GM18505 (cell line): ENCODE measurements at regions not wholly inside any gene's neighbourhood (a gene's known extent, or its start where the extent isn't known, plus 50 kb on each side); places are given as distances from the start of the nearest gene placed in this dataset.

Experiments used
- ATAC-seq: cut with Tn5 transposase; IDR thresholded peaks from one replicate; pipeline ENCODE4 v1.9.1; 2021; ENCODE audit not compliant: unreplicated experiment
- POLR2A ChIP-seq: IDR thresholded peaks from 4 replicates; pipeline ENCODE4 v1.6.1; 2011; ENCODE audit warnings: borderline replicate concordance; ENCODE audit not compliant: insufficient read depth, insufficient read length; ENCODE audit errors: extremely low read depth

DNA sequence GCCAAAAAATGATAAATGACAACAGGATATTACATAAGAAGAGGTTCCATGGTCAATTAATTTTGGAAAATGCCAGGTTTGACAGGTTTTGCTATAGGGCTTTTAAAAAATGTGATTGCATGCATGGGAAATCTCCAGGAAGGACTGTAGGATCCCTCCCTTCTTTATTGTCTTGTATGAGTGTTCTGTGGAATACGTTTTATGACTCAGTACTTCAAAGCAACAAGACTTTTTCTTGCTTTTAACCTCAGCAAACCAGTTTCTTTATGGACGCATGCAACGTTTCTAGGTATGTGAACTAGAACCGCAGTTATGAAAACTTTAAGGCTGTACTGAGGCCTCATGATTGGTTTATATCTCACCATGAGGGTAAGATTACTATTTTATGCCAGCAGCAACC lies 76.6 kb upstream of the NTRK2 start:
- no peak for TF ChIP-seq POLR2A
- no peak for ATAC-seq

DNA sequence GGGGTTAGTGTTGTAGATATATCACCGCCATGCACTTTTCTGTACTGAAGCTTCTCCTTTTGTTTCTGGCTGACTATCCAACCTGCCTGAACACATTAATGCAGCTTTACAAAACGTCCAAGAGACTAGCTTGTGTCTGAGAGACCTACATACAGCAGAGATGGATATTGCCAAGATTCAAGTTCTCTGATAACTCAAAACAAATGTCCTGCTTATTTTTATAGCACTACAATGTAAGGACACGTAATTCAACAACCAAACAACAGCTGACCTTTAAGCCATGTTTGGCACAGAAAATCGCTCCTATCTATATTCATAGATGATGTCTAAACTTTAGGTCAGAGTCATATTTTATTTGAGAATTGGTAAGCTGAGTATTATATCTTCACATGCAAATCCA lies 76.2 kb upstream of the NTRK2 start:
- ATAC-seq, result no peak
- no peak for TF ChIP-seq POLR2A

DNA sequence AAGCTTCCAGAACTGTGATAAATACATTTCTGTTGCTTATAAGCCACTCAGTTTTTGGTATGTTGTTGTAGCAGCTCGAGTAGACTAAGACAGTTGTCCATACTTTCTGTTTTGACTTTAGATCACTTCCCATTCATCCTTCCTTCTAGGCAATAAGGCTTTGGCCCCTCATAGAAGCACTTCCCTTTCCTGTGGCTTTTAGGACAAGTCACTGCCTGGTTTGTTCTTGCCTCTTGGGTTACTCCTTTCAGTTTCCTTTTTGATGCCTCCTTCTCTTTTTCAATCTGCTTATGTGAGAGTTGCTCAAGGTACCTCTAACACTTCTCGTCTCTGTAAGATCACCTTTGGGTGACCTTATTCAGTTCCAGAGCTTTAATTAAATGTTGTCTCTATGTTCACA lies 72.4 kb upstream of the NTRK2 start:
- peak; percentile 99 for ATAC-seq
- no peak for TF ChIP-seq POLR2A

DNA sequence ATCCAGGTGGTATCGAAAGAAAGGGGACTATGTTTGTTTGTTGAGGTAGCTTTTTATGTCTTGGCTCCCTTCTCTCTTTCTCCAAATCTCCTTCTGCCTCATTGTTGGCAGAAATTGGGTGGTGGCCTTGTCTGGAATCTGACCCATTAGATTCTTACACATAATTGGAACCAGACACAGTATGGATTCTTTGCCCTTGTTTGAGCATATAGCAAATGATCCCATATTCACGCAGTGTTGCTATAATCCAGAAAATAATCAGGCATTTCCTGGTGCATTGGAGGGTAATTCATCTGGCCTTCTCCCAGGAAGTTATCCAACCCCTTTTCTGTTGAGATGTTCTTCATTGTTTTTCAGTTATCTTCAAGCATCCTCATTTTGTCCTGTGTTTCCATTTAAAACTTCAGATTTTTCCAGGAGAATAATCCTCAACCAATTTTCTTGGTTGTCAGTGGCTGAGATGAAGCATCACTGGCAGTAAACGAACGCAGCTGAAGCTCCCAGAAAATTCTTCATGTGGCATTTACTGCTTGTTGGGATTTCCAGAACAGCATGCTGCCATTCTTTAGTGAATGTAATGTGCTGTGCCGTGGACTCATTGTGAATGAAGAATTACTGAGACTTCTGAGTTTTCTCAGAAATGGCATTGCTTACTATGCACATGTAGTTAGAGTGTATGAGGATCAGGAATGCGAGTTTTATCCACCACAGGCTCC lies 70.5 kb upstream of the NTRK2 start:
- no peak for TF ChIP-seq POLR2A
- no peak for ATAC-seq

DNA sequence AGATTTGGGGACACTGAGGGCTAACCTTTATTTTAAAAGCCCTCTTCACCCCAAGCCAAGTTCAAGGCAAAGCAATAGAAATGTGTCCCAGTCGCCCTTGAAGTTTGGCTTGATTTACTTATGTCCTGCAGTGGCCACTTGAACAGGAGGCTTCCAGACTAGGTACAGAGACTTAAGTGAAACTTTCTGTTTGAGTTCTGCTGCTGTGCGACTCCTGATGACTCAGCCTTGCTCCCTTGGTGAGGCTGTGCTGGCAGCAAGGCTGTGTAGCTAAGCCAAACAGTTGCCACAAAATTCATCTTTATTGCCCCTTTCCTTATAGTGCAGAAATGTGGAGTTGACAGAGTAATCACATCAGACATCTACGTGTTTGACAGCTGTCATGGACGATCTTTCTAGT lies 68.8 kb upstream of the NTRK2 start:
- no peak for TF ChIP-seq POLR2A
- no peak for ATAC-seq

DNA sequence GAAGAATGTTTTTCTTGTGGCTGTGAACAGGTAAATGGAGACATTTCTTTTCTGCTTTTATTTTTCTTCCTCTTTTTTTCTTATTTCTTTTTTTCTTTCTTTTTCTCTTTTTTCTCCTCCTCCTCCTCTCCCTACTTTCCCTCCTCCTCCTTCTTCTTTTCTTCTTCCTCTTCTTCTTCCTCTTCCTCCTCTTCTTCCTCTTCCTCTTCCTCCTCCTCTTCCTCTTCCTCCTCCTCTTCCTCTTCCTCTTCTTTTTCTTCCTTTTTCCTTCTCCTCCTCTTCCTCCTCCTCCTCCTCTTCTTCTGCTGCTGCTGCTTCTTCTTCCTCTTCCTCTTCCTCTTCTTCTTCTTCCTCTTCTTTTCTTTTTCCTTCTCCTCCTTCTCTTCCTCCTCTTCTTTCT lies 65.3 kb upstream of the NTRK2 start:
- no peak for TF ChIP-seq POLR2A
- ATAC-seq, result no peak

DNA sequence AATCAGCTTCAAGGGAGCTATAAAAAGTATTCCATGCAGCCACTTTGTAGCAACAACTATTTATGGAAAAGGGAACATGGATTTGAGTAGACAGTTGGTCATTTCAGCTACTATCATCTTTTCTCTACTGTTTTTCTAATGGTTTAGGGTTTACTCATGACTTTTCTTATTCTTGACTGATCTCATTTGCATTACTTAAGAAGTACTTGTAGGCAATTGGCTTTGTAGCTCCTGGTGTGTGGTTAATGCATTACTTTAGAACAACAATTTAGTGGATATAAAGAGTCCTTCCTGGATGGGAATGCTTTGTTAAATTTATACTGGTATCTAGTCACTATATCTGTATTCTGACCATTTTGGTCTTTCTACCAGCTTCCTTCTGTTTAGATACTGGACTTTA lies 59.8 kb upstream of the NTRK2 start:
- ATAC-seq, result no peak
- TF ChIP-seq POLR2A, result no peak

DNA sequence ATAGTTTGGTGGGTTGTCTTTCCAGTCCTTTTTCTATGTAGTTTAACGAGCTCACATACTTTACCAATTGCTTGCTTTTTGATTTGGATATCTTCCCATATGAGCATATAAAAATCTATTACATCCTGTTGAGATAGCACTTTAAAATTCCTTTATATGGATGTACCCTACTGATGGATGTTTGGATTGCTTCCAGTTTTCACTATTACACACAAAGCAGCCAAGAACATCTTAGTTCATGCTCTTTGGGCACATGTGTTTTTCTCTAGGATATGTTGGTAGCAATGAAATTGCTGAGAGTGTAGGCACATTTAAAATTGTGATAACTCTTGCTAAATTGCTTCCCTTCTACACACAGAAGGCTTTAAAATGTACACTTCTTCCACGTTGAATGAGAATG lies 56.1 kb upstream of the NTRK2 start:
- TF ChIP-seq POLR2A, result no peak
- ATAC-seq, result no peak

DNA sequence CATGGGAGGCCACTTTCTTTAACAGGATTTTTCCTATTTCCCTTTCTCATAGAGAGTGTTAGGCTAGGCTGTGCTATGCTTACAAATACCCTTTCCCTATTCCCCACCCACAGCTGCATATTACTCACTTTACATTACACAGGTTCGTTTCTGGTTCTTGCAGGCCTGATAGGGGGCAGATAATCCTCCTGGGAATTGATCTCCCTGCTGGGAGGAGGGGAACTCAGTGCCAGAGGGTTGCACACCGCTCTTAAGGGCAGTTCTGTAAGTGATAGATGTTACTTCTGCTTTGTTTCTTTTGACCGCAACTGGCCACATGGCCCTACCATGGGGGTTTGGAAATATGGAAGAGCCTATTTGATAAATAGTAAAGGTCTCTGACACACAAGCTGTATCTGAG lies 54.0 kb upstream of the NTRK2 start:
- no peak for ATAC-seq
- TF ChIP-seq POLR2A, result no peak

DNA sequence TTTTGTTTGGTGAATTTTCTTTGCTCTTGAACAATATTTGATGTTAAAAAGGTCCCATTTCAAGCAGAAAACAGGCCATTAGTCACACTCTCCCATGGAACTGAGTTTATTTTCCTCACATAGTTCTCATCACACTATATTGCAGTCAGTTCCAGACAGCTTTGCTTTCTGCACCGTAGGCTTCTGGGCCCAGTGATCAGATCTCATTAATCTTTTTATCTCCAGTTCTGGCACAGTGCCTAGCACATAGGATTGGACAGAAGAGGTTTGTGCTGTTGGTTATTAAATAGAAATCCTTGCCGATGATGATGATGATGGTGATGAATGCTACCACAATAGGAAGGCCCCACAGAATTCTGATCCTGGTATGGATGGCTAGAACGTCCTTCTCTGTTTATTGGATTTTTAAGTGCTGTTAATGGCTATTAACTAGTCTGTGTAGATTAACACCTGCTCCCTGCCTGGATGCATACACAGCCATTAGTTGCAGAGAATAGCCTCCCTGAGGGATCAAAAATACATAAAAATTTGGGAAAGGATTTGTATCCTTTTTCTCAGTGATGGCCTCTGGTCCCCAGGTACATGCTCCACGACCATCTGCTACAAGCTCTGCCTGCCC lies 52.0 kb upstream of the NTRK2 start:
- ATAC-seq, result no peak
- no peak for TF ChIP-seq POLR2A
